ENCODE measurements at regions not wholly inside any gene's neighbourhood (a gene's known extent, or its start where the extent isn't known, plus 50 kb on each side); places are given as distances from the start of the nearest gene placed in this dataset.
"Not testable (repeated sequence)": the region's sequence is repeated elsewhere in the genome, so short reads cannot be mapped to it uniquely, and the experiment has no call there.

GRCh38 chr12:4191642-4192041, 81.9 kb upstream of the CCND2 start:
- Histone ChIP-seq H3K4me1 (ENCODE audit: control insufficient read depth, insufficient read depth, low read length) (no peaks in the 10 kb centered on the region), H3K36me3 (ENCODE audit: control insufficient read depth, insufficient read depth, low read length) (no peaks in the 10 kb centered on the region), H3K9me3 (ENCODE audit: control insufficient read depth, low read depth, low read length) (no peaks in the 10 kb centered on the region), H3K27me3 (ENCODE audit: control insufficient read depth, insufficient read depth, low read length) (peaks cover 7% of the 10 kb centered on the region), H3K4me3 (ENCODE audit: low read length) (no peak overlapping the region), H3K27ac (ENCODE audit: low read length) (no peak overlapping the region)
- no CpG with 5 or more reads among the region's 2 CpGs for WGBS (ENCODE audit: insufficient coverage, low lambda C conversion rate)
- DNase-seq: no peak

GRCh38 chr12:4191149-4191548, 82.4 kb upstream of the CCND2 start:
- DNase-seq: no peak
- no peak overlapping the region for H3K4me3 ChIP-seq (ENCODE audit: low read length)
- WGBS (ENCODE audit: insufficient coverage, low lambda C conversion rate): 30% methylated on average over 2 of the region's 3 CpGs
- H3K36me3 ChIP-seq (ENCODE audit: control insufficient read depth, insufficient read depth, low read length): no peaks in the 10 kb centered on the region
- peaks cover 7% of the 10 kb centered on the region for H3K27me3 ChIP-seq (ENCODE audit: control insufficient read depth, insufficient read depth, low read length)
- no peaks in the 10 kb centered on the region for H3K9me3 ChIP-seq (ENCODE audit: control insufficient read depth, low read depth, low read length)
- H3K4me1 ChIP-seq (ENCODE audit: control insufficient read depth, insufficient read depth, low read length): no peaks in the 10 kb centered on the region
- H3K27ac ChIP-seq (ENCODE audit: low read length): no peak overlapping the region

- Histone ChIP-seq H3K4me3 (ENCODE audit: low read length) (no peak overlapping the region), H3K4me1 (ENCODE audit: control insufficient read depth, insufficient read depth, low read length) (no peaks in the 10 kb centered on the region), H3K9me3 (ENCODE audit: control insufficient read depth, low read depth, low read length) (no peaks in the 10 kb centered on the region), H3K36me3 (ENCODE audit: control insufficient read depth, insufficient read depth, low read length) (no peaks in the 10 kb centered on the region), H3K27me3 (ENCODE audit: control insufficient read depth, insufficient read depth, low read length) (peaks cover 5% of the 10 kb centered on the region), H3K27ac (ENCODE audit: low read length) (no peak overlapping the region)
- 60% methylated on average over 1 of the region's 5 CpGs for WGBS (ENCODE audit: insufficient coverage, low lambda C conversion rate)
- DNase-seq: no peak
Measured at GRCh38 chr12:4190366-4191063, 83.0 kb upstream of the CCND2 start.

- no peak overlapping the region for H3K4me3 ChIP-seq (ENCODE audit: low read length)
- no peak for DNase-seq
- no peaks in the 10 kb centered on the region for H3K9me3 ChIP-seq (ENCODE audit: control insufficient read depth, low read depth, low read length)
- H3K4me1 ChIP-seq (ENCODE audit: control insufficient read depth, insufficient read depth, low read length): no peaks in the 10 kb centered on the region
- no peak overlapping the region for H3K27ac ChIP-seq (ENCODE audit: low read length)
- peaks cover 5% of the 10 kb centered on the region for H3K27me3 ChIP-seq (ENCODE audit: control insufficient read depth, insufficient read depth, low read length)
- H3K36me3 ChIP-seq (ENCODE audit: control insufficient read depth, insufficient read depth, low read length): no peaks in the 10 kb centered on the region
- 100% methylated on average over 3 of the region's 12 CpGs for WGBS (ENCODE audit: insufficient coverage, low lambda C conversion rate)
Measured at GRCh38 chr12:4189721-4190120, 83.8 kb upstream of the CCND2 start.

- WGBS (ENCODE audit: insufficient coverage, low lambda C conversion rate): 84% methylated on average over 3 of the region's 4 CpGs
- no peak overlapping the region for H3K27ac ChIP-seq (ENCODE audit: low read length)
- no peaks in the 10 kb centered on the region for H3K4me1 ChIP-seq (ENCODE audit: control insufficient read depth, insufficient read depth, low read length)
- H3K36me3 ChIP-seq (ENCODE audit: control insufficient read depth, insufficient read depth, low read length): no peaks in the 10 kb centered on the region
- DNase-seq: no peak
- no peaks in the 10 kb centered on the region for H3K27me3 ChIP-seq (ENCODE audit: control insufficient read depth, insufficient read depth, low read length)
- no peak overlapping the region for H3K4me3 ChIP-seq (ENCODE audit: low read length)
- H3K9me3 ChIP-seq (ENCODE audit: control insufficient read depth, low read depth, low read length): no peaks in the 10 kb centered on the region
Measured at GRCh38 chr12:4187916-4188315, 85.6 kb upstream of the CCND2 start.

- not testable (repeated sequence) for H3K9me3 ChIP-seq (ENCODE audit: control insufficient read depth, low read depth, low read length); H3K4me3 ChIP-seq (ENCODE audit: low read length); H3K27me3 ChIP-seq (ENCODE audit: control insufficient read depth, insufficient read depth, low read length); H3K36me3 ChIP-seq (ENCODE audit: control insufficient read depth, insufficient read depth, low read length); DNase-seq; H3K4me1 ChIP-seq (ENCODE audit: control insufficient read depth, insufficient read depth, low read length); H3K27ac ChIP-seq (ENCODE audit: low read length)
- 0% methylated on average over 1 of the region's 3 CpGs for WGBS (ENCODE audit: insufficient coverage, low lambda C conversion rate)
Measured at GRCh38 chr12:4187315-4187714, 86.2 kb upstream of the CCND2 start.

- Histone ChIP-seq H3K27ac (ENCODE audit: low read length) (no peak overlapping the region), H3K27me3 (ENCODE audit: control insufficient read depth, insufficient read depth, low read length) (no peaks in the 10 kb centered on the region), H3K9me3 (ENCODE audit: control insufficient read depth, low read depth, low read length) (no peaks in the 10 kb centered on the region), H3K4me3 (ENCODE audit: low read length) (no peak overlapping the region), H3K4me1 (ENCODE audit: control insufficient read depth, insufficient read depth, low read length) (no peaks in the 10 kb centered on the region), H3K36me3 (ENCODE audit: control insufficient read depth, insufficient read depth, low read length) (no peaks in the 10 kb centered on the region)
- 73% methylated on average over 1 of the region's 4 CpGs for WGBS (ENCODE audit: insufficient coverage, low lambda C conversion rate)
- no peak for DNase-seq
Measured at GRCh38 chr12:4178424-4179170, 95.0 kb upstream of the CCND2 start.

GRCh38 chr12:4177262-4177661, 96.3 kb upstream of the CCND2 start:
- 100% methylated on average over 1 of the region's 2 CpGs for WGBS (ENCODE audit: insufficient coverage, low lambda C conversion rate)
- Histone ChIP-seq H3K4me1 (ENCODE audit: control insufficient read depth, insufficient read depth, low read length) (no peaks in the 10 kb centered on the region), H3K9me3 (ENCODE audit: control insufficient read depth, low read depth, low read length) (no peaks in the 10 kb centered on the region), H3K27ac (ENCODE audit: low read length) (no peak overlapping the region), H3K27me3 (ENCODE audit: control insufficient read depth, insufficient read depth, low read length) (no peaks in the 10 kb centered on the region), H3K36me3 (ENCODE audit: control insufficient read depth, insufficient read depth, low read length) (no peaks in the 10 kb centered on the region), H3K4me3 (ENCODE audit: low read length) (no peak overlapping the region)
- DNase-seq: no peak

GRCh38 chr12:4176168-4176567, 97.4 kb upstream of the CCND2 start:
- Histone ChIP-seq H3K36me3 (ENCODE audit: control insufficient read depth, insufficient read depth, low read length) (no peaks in the 10 kb centered on the region), H3K4me1 (ENCODE audit: control insufficient read depth, insufficient read depth, low read length) (no peaks in the 10 kb centered on the region), H3K27ac (ENCODE audit: low read length) (no peak overlapping the region), H3K9me3 (ENCODE audit: control insufficient read depth, low read depth, low read length) (no peaks in the 10 kb centered on the region), H3K4me3 (ENCODE audit: low read length) (no peak overlapping the region), H3K27me3 (ENCODE audit: control insufficient read depth, insufficient read depth, low read length) (no peaks in the 10 kb centered on the region)
- DNase-seq: no peak

- no peaks in the 10 kb centered on the region for H3K4me1 ChIP-seq (ENCODE audit: control insufficient read depth, insufficient read depth, low read length)
- H3K36me3 ChIP-seq (ENCODE audit: control insufficient read depth, insufficient read depth, low read length): no peaks in the 10 kb centered on the region
- H3K4me3 ChIP-seq (ENCODE audit: low read length): no peak overlapping the region
- no peaks in the 10 kb centered on the region for H3K9me3 ChIP-seq (ENCODE audit: control insufficient read depth, low read depth, low read length)
- 100% methylated on average over 1 of the region's 3 CpGs for WGBS (ENCODE audit: insufficient coverage, low lambda C conversion rate)
- H3K27ac ChIP-seq (ENCODE audit: low read length): no peak overlapping the region
- no peak for DNase-seq
- no peaks in the 10 kb centered on the region for H3K27me3 ChIP-seq (ENCODE audit: control insufficient read depth, insufficient read depth, low read length)
Measured at GRCh38 chr12:4174417-4174816, 99.1 kb upstream of the CCND2 start.

GRCh38 chr12:4172999-4173398, 100.6 kb upstream of the CCND2 start:
- no peak for DNase-seq
- no CpG with 5 or more reads among the region's 4 CpGs for WGBS (ENCODE audit: insufficient coverage, low lambda C conversion rate)
- H3K27ac ChIP-seq (ENCODE audit: low read length): no peak overlapping the region

More at GRCh38 chr12:4172999-4173398, 100.6 kb upstream of the CCND2 start:
- H3K36me3 ChIP-seq (ENCODE audit: control insufficient read depth, insufficient read depth, low read length): no peaks in the 10 kb centered on the region
- H3K4me3 ChIP-seq (ENCODE audit: low read length): no peak overlapping the region
- H3K4me1 ChIP-seq (ENCODE audit: control insufficient read depth, insufficient read depth, low read length): no peaks in the 10 kb centered on the region
- no peaks in the 10 kb centered on the region for H3K9me3 ChIP-seq (ENCODE audit: control insufficient read depth, low read depth, low read length)
- no peaks in the 10 kb centered on the region for H3K27me3 ChIP-seq (ENCODE audit: control insufficient read depth, insufficient read depth, low read length)
